Panc1 (cell line): ENCODE measurements at regions not wholly inside any gene's neighbourhood (a gene's known extent, or its start where the extent isn't known, plus 50 kb on each side); places are given as distances from the start of the nearest gene placed in this dataset.

ENCODE experiments used
- POLR2AphosphoS5 ChIP-seq: IDR thresholded peaks from 2 replicates; pipeline ENCODE4 v1.6.1; 2012; ENCODE audit warnings: mild to moderate bottlenecking, low read depth, low read length, moderate library complexity
- TCF7L2 ChIP-seq: IDR thresholded peaks from 2 replicates; pipeline ENCODE4 v1.6.1; 2011; ENCODE audit warnings: mild to moderate bottlenecking, low read depth, low read length, inconsistent platforms
- TF ChIP-seq, protein P1 (sequence below): fragments of 450-650 bp; IDR thresholded peaks from 2 replicates; pipeline ENCODE4 v1.5.1; 2017; ENCODE audit warnings: mild to moderate bottlenecking
- TF ChIP-seq, protein P2 (sequence below), 2 experiments: IDR thresholded peaks; 2 replicates each; pipeline ENCODE4 v1.6.1; 2011 to 2012; ENCODE audit warnings: low read depth in 2 of 2, control low read depth in 1 of 2, low read length in 1 of 2, mild to moderate bottlenecking in 1 of 2, moderate library complexity in 1 of 2; ENCODE audit not compliant: insufficient read depth in 1 of 2

DNA sequence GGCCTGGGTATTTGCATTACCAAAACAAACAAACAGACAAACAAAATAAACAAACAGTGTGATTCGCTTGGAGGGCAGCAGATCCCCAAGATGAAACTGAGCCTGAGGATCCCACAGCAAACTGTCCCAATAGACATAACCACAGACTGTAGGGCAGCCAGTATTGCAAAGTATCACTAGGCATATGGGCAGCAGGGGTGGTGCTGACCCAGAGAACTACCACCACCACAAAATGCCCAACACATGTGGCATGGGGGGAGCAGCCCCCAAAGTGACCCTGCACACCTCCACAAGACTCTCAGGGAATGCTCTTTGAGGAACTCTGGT is 330.1 kb downstream of the CYRIA start:
- TF ChIP-seq, protein P1, sequence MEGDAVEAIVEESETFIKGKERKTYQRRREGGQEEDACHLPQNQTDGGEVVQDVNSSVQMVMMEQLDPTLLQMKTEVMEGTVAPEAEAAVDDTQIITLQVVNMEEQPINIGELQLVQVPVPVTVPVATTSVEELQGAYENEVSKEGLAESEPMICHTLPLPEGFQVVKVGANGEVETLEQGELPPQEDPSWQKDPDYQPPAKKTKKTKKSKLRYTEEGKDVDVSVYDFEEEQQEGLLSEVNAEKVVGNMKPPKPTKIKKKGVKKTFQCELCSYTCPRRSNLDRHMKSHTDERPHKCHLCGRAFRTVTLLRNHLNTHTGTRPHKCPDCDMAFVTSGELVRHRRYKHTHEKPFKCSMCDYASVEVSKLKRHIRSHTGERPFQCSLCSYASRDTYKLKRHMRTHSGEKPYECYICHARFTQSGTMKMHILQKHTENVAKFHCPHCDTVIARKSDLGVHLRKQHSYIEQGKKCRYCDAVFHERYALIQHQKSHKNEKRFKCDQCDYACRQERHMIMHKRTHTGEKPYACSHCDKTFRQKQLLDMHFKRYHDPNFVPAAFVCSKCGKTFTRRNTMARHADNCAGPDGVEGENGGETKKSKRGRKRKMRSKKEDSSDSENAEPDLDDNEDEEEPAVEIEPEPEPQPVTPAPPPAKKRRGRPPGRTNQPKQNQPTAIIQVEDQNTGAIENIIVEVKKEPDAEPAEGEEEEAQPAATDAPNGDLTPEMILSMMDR, result no peak
- TF ChIP-seq POLR2AphosphoS5 (no peak), TCF7L2 (no peak)
- TF ChIP-seq, protein P2, sequence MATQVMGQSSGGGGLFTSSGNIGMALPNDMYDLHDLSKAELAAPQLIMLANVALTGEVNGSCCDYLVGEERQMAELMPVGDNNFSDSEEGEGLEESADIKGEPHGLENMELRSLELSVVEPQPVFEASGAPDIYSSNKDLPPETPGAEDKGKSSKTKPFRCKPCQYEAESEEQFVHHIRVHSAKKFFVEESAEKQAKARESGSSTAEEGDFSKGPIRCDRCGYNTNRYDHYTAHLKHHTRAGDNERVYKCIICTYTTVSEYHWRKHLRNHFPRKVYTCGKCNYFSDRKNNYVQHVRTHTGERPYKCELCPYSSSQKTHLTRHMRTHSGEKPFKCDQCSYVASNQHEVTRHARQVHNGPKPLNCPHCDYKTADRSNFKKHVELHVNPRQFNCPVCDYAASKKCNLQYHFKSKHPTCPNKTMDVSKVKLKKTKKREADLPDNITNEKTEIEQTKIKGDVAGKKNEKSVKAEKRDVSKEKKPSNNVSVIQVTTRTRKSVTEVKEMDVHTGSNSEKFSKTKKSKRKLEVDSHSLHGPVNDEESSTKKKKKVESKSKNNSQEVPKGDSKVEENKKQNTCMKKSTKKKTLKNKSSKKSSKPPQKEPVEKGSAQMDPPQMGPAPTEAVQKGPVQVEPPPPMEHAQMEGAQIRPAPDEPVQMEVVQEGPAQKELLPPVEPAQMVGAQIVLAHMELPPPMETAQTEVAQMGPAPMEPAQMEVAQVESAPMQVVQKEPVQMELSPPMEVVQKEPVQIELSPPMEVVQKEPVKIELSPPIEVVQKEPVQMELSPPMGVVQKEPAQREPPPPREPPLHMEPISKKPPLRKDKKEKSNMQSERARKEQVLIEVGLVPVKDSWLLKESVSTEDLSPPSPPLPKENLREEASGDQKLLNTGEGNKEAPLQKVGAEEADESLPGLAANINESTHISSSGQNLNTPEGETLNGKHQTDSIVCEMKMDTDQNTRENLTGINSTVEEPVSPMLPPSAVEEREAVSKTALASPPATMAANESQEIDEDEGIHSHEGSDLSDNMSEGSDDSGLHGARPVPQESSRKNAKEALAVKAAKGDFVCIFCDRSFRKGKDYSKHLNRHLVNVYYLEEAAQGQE (IDR thresholded peaks at IDR 0.05; ENCODE audit: insufficient read depth in 1 of 2, low read depth in 2 of 2, low read length in 1 of 2), result no peak
